Endothelial cell of hepatic sinusoid (primary cell): ENCODE measurements at regions not wholly inside any gene's neighbourhood (a gene's known extent, or its start where the extent isn't known, plus 50 kb on each side); places are given as distances from the start of the nearest gene placed in this dataset.

Experiments
- in situ Hi-C: cut with HindIII; loops from 2 replicates; pipeline ENCODE4 v1.10.0; 2017; ENCODE audit warnings: low sequenced_read_pairs

DNA sequence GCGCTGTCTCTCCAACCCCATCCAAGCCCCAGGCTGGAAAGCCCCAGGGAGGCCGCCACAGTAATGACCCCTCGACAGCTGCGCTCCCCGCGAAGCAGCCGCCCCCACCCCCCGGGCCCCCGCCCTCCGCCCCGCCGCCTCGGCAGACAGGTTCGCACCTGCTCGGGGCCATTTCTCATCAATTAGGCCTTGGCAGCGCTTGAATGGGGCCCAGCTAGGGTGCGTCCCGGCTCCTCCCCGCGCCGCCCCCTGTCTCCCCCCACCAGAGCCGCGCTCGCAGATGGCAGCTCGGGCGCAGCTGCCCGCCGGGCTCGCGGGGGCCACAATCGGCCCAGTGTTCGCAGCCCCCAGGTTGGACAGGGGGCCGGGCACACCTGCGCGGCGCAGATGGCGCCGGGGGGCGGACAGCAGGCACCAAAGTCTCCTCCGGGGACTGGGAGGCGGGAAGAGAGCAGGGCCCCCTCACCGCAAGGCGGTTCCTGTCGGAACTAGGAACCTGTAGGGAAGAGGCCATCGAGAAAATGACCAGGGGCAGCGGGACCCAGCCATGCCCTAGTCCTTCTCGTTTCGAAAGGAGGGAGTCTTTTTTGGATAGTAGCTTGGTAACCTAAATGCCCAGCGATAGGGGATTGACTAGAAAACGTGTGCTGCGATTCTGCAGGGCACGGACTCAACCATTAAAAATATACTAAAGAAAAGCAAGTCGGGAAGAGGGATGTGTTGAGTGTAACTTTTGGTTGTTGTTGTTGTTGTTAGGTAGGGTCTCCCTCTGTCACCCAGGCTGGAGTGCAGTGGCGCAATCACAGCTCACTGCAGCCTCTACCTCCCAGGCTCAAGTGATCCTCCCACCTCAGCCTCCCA is 83.2 kb upstream of the EYA2 start:
- in situ Hi-C loops: no loop called here

DNA sequence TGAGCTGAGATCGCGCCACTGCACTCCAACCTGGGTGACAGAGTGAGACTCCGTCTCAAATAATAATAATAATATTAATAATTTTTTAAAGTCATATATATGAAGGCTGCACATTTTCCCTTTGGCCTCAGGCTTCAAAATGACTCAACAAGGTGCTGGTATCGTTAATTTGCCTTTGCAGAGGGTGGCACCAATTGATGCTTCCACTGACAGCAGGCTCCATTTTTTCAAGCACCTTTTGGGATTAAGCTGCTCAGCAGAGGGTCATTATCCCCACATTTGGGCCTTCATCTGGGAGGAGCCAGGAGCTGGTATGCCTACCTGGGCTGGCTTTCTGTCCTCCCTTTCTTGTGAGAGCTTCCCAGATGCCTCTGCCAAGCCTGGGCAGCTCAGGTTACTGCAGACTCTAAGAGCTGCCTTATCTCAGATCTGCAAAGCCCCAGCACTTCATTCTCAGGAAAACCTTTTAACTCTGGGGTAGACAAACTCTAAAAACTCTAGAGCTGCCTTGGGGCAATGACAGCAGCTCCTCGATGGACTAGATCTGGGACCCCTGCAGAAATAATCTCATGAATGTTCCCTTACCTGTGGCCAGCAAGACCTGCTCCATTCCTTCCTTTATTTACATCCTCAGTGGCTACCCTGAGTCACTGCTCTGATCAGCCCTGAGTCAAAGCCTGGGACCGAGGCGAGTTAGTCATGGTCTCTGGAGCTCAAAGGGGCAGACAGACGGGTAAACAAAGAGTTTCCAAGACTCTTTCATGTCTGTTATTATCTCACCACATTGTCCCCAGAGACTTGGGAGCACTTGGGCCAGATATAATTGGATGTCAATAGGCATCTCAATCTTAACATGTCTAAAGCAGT is 80.0 kb upstream of the EYA2 start:
- in situ Hi-C loops: no loop called here

DNA sequence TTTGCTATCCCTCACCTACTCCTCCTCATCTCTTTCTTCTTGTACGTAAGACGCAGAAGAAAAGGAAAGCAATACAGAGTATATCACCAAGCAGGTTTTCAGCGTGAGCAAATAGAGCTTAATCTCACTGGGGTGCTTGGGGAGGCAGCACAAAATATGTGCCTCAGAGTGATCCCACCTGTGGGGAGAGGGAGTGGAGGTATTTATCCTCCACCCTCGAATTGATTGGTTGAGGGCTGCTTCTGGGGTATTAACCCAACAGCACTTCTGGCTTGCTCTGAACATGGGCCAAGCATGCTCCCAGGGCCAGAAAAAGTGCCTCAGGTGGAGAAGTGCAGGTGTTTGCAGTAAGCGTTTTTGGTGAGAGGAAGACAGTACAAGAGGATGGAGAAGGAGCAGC is 78.5 kb upstream of the EYA2 start:
- in situ Hi-C loops: no loop called here

DNA sequence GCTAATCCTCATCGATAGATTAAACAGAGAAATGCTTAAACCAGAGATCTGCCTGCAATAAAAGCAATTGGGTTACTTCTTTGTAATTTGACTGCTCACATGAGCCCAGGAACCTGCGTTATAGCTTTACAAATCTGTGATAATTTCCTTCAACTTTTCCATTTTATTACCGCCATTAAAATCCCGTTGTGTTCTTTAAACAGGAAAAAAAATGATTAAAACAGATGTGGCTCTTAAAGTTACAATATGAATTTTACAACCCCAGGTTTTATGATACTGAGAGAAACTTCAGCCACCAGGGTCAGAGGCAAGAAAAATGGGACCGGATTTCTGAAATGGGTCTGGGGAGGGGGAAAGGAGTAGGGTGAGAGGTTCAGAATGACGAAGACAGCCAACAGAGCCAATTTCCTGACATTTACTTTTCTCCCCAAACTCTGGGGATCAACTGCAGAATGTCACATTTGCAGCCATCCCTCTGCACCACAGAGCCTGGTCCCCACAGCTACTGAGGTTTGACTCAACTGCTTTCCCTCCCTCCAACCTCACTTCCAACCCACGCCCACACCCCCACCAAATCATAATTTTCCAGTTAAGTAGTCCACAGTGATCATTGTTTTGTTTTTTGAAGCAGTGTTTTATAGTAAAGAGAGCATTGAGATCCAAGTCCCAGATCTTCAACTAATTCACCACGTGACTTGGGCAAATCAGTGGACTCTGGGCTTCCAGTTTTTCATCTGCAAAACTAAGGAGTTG is 77.6 kb upstream of the EYA2 start:
- in situ Hi-C loops: no loop called here

DNA sequence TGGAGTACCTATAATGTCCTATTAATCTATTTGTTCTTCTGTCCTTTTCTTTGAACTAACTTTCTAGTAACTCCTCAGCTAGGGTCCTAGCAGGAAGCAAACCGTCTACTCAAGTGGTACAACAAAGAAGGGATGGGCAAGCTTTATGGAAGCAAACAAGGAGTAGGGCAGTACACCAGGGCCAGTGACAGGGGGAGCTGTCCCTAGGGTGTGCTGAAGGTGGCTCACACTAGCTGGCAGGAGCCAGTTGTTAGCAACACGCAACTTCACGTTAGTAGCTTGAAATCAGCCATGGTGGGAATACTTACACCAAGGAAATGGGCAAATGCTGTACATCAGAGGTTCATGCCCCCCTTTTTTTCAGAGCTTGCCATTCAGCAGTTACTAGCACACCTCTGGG is 74.0 kb upstream of the EYA2 start:
- in situ Hi-C loops: no loop called here

DNA sequence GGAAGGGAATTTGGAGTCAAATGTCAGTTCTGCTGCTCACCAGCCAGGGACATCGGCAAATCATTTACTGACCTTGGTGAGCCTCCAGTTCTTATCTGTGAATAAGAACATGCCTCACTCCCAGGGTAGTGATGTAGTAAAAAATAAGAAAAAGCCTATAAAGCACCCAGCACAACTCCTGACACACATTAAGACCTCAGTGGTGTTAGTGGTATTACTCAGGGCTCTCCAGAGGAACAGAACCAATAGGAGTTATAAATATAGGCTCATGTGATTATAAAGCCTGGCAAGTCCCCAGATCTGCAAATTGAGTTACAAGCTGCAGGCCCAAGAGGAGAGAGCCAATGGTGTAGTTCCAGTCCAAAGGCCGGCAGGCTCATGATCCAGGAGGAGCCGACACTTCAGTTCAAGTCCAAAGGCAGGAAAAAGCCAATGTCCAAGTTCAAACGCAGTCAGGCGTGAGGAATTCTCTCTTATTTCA is 71.3 kb upstream of the EYA2 start:
- in situ Hi-C loops: no loop called here

DNA sequence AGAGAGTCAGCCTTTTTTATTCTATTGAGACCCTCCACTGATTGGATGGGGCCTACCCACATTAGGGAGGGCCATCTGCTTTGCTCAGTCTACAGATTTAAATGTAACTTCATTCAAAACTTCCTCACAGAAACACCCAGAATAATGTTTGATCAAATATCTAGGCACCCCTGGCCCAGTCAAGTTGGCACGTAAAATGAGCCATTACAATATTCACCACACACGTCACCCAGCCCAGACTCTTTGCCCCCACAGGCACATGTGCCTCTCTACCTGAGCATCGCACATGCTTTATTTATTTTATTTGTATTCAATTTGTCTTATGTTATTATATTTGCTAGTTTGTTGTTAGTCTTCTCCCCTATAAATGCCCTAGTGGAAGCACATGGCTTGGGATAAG is 70.9 kb upstream of the EYA2 start:
- in situ Hi-C loops: no loop called here

DNA sequence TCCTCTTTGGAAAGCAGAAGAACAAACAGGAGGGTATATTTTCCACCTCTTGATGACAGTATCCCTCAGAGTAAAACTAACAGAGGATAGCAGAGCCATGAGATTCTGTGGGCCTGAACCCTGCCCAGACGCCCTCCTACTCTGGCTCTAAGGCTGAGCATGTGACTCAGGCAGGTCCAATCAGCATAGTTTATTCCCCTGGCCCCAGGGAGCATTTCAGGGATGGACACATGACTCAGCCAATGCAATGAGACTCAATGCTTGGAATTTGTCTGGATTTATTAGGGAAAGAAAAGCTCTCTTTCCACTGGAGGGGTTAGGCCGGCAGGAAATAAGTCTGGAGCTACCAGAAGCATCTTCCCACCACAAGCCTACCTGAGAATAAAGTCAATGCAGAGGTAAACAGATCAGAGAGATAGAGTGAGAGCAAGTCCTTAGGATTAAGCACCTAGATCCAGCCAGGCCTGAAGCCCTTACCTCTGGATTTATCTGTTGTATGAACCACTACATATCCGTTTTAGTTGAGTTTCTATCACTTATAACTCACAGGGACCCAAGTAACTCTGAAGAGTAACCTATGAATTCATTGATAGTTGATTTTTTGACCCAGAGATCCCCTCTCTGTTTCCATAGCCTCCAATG is 68.2 kb upstream of the EYA2 start:
- in situ Hi-C loops: no loop called here

DNA sequence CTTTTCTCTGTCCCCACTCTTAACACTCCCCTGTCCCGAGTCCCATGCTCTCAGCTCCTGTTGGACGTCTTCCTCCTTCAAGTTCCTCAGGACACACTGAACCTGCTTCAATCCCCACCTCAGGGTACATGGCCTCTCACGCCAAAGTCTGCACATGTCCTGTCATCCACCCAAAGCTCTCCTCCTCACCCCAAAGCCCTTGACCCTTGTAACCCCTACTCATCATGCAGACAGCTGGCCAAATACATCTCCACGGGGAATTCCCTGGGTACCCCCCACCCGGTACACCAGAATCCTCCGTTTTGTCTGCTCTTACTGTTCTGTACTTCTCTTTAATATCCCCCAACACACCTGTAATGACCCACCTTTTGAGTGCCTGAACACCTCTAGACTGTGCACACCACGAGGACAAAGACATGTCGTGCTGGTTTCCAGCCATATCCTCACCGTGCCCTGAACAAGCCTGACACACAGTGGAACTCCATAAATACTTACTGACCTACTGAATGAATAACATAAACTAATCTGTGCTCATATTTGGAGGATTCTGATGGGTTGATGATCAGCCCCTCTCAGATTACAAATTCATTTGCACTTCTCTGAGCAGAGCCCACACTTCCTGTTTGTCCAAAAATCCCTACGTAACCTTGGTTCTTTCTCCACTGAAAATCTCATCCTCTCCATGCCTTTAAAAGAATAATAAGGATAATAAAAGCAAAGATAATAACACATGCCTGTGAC is 66.8 kb upstream of the EYA2 start:
- in situ Hi-C loops: no loop called here

DNA sequence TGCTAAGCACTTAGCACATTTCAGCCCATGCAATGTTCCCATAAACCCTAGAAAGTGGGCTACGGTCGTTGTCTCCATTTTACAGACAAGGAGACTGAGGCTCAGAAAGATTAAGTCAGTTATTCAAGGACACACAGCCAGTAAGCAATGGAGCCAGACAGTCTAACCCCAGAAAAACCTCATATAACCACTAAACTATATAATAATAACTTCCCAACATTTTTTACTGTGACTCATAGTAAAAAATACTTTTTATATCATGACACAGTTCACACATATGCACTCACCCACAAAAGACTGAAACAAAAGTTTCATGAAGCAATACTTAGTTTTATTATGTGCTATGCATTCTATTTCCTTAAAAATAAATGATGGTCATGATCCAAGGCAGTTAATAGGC is 66.2 kb upstream of the EYA2 start:
- in situ Hi-C loops: no loop called here

DNA sequence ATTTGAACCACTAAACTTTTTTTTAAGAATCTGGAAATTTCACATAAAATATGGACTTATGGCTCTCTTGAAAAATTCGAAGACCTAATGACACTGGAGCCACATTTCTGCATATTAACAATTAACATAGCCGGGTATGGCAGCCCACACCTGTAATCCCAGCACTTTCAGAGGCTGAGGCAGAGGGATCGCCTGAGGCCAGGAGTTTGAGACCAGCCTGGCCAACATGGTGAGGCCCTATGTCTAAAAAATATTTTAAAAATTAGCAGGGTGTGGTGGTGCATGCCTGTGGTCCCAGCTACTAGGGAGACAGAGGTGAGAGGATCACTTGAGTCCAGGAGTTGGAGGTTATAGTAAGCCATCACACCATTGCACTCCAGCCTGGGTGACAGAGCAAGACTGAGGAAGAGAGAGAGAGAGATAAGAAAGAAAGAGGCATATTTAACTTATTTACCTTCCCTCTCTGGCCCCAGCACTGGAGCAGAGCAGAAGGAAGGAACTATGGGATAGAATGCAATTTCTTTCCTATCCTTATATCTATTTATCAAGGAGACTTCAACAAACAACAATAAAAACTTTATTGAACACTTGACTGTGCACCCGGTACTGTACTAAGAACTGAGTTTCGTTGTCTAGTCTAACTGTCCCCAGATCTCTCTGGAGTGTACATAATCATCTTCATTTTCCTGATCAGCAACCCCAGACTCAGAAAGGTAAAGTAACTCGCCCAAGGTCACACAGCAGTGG is 63.6 kb upstream of the EYA2 start:
- in situ Hi-C loops: no loop called here

DNA sequence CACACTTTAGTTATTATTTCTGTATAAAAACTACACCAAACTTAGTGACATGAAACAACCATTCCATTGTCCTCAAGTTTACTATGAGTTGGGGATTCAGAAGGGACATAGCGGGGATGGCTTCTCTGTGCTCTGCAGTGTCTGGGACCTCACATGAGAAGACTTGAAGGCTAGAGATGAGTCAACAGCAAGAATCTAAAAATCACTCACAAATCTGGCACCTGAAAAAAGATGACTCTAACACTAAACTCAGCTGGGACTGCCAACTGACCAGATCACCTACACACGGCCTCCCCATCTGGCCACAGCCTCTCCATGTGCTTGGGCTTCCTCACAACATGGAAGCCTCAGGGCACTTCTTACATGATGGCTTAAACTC is 63.0 kb upstream of the EYA2 start:
- in situ Hi-C loops: no loop called here

DNA sequence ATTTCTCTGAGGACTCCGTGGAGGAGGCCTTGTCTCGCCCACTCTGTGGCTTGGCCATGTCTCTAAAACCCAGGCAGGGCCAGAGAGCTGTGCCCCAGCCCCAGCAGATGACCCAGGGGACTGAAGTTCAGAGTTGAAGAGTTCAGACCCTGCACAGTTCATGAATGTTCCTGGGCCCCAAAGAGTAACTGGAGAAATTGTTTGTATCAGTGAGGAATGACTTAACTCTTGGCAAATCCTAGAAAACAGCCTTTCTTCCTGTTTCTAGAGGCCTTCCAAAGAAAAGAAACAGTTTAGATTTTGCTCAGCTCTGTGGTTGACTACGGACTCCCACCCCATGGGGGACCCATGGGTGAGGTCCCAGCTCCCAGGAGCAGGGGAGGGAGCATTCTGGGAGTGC is 62.1 kb upstream of the EYA2 start:
- in situ Hi-C loops: no loop called here

DNA sequence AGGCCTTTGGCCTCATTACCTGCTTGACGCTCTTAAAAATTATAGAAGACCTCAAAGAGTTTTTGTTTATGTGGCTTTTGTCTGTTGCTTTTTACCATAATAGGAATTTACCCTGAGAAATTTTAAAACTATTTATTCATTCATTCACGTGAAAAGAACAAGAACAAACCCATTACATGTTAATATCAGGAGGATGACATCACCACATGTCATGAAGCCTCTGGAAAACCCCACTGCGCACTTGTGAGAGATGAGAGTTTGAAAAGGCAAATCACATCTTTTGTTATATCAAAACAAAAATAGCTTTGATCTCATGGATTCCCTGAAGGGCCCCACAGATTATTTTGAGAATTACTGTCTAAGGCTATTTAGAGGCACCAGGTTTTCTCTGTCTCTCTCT is 61.3 kb upstream of the EYA2 start:
- in situ Hi-C loops: no loop called here

DNA sequence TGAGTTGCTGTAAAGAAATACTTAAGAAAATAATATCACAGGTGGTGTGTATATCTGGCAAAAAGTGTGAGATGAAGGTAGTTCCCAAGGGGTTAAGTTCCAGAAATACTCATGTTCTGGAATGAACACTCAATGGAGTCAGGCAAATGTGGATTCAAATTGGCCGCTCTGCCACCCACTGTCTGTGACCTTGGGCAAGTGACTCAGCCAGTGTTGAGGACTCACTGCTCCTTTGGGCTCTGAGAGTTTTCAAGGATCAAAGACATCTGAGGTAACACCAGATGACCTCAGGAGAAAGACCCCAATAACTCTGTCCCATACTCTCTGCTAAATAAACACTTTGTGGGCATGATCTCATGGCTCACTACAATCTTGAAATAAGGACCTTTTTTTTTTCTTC is 59.2 kb upstream of the EYA2 start:
- in situ Hi-C loops: loop anchor here (5.0 kb wide), 1 partner anchor 42 kb away; no protein-coding TSS in a partner anchor

DNA sequence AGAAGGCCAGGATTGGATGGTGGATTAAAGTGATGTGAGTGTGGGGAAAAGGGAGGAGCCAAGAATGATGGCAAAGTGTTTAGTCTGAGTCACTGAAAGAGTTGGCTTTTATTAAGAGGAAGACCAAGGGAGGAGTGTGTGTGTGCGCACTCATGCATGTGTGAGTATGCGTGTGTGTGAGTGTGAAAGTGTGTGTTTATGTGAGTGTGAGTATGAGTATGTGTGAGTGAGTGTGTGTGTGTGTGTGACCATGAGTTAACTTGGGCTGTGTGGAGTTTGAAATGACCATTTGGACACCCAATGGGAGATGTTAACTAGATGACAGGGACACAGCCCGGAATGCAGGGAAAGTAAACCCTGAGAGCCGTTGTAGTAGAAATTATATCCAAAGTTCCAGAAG is 57.6 kb upstream of the EYA2 start:
- in situ Hi-C loops: loop anchor here (5.0 kb wide), 1 partner anchor 40 kb away; no protein-coding TSS in a partner anchor

DNA sequence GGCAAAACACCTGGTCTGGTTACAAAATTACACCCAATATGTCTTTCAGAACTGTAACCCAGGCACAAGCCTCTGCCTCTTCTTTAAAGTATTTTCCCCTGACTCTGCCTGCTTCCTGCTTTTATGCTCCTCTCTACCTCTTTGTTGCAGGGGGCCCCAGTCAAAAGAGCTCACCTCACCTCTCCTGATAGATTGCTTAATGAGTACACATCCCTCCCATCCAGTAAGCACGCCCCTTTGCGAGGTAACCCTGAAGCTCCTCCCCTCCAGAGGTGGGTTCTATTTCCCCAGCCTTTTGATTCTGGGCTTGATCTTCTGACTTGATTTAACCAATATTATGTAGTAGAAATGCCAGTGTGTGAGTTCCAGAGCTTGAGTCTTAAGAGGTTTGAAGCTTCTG is 56.6 kb upstream of the EYA2 start:
- in situ Hi-C loops: loop anchor here (5.0 kb wide), 1 partner anchor 39 kb away; no protein-coding TSS in a partner anchor

DNA sequence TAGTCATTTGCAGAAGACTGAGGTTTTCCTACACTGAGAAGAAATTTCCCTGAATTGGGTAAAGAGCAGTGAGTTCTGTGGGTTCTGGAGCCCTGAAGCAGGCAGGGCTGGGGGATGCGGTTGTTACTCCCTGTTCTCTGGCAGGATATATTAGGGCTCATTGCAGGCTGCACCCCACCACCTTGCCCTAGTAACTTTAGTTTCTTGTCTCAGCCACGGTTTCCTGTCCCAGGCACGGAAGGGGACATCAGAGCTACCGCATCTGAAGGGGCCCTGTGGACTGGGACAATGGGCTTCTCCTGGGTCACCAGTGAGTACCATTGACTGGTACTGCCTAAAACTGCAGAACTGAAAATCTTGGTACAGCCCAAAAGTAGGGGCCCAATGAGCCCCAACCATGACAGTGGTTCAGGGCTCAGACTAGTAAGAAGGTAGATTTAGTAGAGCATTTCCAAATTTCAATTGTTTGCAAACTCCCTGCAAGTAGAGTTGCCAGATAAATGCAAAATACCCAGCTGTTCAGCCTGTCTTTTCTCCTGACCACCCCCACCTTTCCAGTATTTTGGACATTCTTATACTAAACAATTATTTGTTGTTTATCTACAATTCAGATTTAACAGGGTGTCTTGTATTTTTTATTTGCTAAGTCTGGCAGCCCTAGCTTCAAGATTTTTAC is 54.5 kb upstream of the EYA2 start:
- in situ Hi-C loops: no loop called here
